ENCODE measurements at regions not wholly inside any gene's neighbourhood (a gene's known extent, or its start where the extent isn't known, plus 50 kb on each side); places are given as distances from the start of the nearest gene placed in this dataset.

GRCh38 chr13:64993514-64994164, 2236.5 kb downstream of the PCDH9 start:
- Histone ChIP-seq H3K27ac (no peak overlapping the region), H3K27me3 (ENCODE audit: insufficient read depth in 3 of 3, low read length in 2 of 3) (no peaks in the 10 kb centered on the region), H3K36me3 (ENCODE audit: insufficient read depth in 1 of 2, low read depth in 1 of 2) (no peaks in the 10 kb centered on the region), H3K4me3 (no peak overlapping the region), H3K4me1 (no peaks in the 10 kb centered on the region), H3K9me3 (no peaks in the 10 kb centered on the region)
- 70 to 78% (median 76%) methylated on average over 4 of the region's 4 CpGs for WGBS, 3 donors
- ATAC-seq (no peak), DNase-seq (no peak)
- no peak for TF ChIP-seq CTCF (IDR thresholded peaks at IDR 0.05)
- intact Hi-C loops (cut with DNase I): no loop called here

- WGBS, 3 donors: 47 to 69% (median 65%) methylated on average over 2 of the region's 2 CpGs
- H3K36me3 ChIP-seq (ENCODE audit: insufficient read depth in 1 of 2, low read depth in 1 of 2): no peaks in the 10 kb centered on the region
- H3K4me1 ChIP-seq: no peaks in the 10 kb centered on the region
- DNase-seq: no peak
- intact Hi-C loops (cut with DNase I): no loop called here
- H3K27ac ChIP-seq: no peak overlapping the region
- H3K4me3 ChIP-seq: no peak overlapping the region
- H3K9me3 ChIP-seq: no peaks in the 10 kb centered on the region
- ATAC-seq: no peak
- TF ChIP-seq CTCF (IDR thresholded peaks at IDR 0.05): no peak
- H3K27me3 ChIP-seq (ENCODE audit: insufficient read depth in 3 of 3, low read length in 2 of 3): no peaks in the 10 kb centered on the region
Observed at GRCh38 chr13:64992314-64992713, 2237.8 kb downstream of the PCDH9 start.

GRCh38 chr13:64985075-64985474, 2245.1 kb downstream of the PCDH9 start:
- Histone ChIP-seq H3K9me3 (no peaks in the 10 kb centered on the region), H3K36me3 (ENCODE audit: insufficient read depth in 1 of 2, low read depth in 1 of 2) (no peaks in the 10 kb centered on the region), H3K27ac (no peak overlapping the region), H3K27me3 (ENCODE audit: insufficient read depth in 3 of 3, low read length in 2 of 3) (no peaks in the 10 kb centered on the region), H3K4me1 (no peaks in the 10 kb centered on the region), H3K4me3 (no peak overlapping the region)
- 58 to 69% (median 59%) methylated on average over 5 of the region's 5 CpGs for WGBS, 3 donors
- ATAC-seq (no peak), DNase-seq (no peak)
- TF ChIP-seq CTCF (IDR thresholded peaks at IDR 0.05): no peak
- intact Hi-C loops (cut with DNase I): no loop called here

- intact Hi-C loops (cut with DNase I): no loop called here
- ATAC-seq: no peak
- Histone ChIP-seq H3K27ac (no peak overlapping the region), H3K4me1 (no peaks in the 10 kb centered on the region), H3K4me3 (no peak overlapping the region), H3K27me3 (ENCODE audit: insufficient read depth in 3 of 3, low read length in 2 of 3) (no peaks in the 10 kb centered on the region), H3K9me3 (no peaks in the 10 kb centered on the region), H3K36me3 (ENCODE audit: insufficient read depth in 1 of 2, low read depth in 1 of 2) (no peaks in the 10 kb centered on the region)
- no peak for DNase-seq
- WGBS, 3 donors: 79 to 94% (median 82%) methylated on average over 1 of the region's 1 CpG
- no peak for TF ChIP-seq CTCF (IDR thresholded peaks at IDR 0.05)
Observed at GRCh38 chr13:64962404-64962803, 2267.7 kb downstream of the PCDH9 start.

- DNase-seq: no peak
- TF ChIP-seq CTCF (IDR thresholded peaks at IDR 0.05): no peak
- Histone ChIP-seq H3K9me3 (no peaks in the 10 kb centered on the region), H3K27me3 (ENCODE audit: insufficient read depth in 3 of 3, low read length in 2 of 3) (no peaks in the 10 kb centered on the region), H3K4me1 (no peaks in the 10 kb centered on the region), H3K4me3 (no peak overlapping the region), H3K27ac (no peak overlapping the region), H3K36me3 (ENCODE audit: insufficient read depth in 1 of 2, low read depth in 1 of 2) (no peaks in the 10 kb centered on the region)
- intact Hi-C loops (cut with DNase I): no loop called here
- no peak for ATAC-seq
- 96 to 98% (median 97%) methylated on average over 15 of the region's 15 CpGs for WGBS, 3 donors
Observed at GRCh38 chr13:64959276-64959675, 2270.9 kb downstream of the PCDH9 start.

Measured in psoas muscle (tissue), 7 donors.